ENCODE measurements at regions not wholly inside any gene's neighbourhood (a gene's known extent, or its start where the extent isn't known, plus 50 kb on each side); places are given as distances from the start of the nearest gene placed in this dataset.
A peak's percentile ranks its signal among the peaks of the same experiment; 100 is the strongest.

DNA sequence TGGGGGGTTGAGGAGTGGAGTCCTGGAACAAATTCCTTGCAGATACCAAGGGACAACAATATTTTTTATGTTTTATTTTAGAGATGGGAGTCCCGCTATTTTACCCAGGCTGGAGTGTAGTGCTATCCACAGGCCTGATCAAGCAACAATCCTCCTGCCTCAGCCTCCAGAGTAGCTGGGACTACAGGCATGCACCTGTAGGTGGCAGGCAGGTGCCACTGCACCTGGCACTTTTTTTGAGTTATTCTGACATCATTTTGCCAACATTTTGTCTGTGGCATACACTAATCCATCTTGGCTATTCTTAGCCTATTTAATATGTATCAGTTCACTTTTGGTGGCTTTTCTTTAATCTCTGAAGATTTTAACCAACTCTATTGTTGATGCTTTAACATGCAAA lies 317.8 kb upstream of the MTPN start:
- Histone ChIP-seq H2AFZ (ENCODE audit: low read length) (no peak overlapping the region), H2AK5ac (ENCODE audit: low read depth, low read length) (no peak overlapping the region), H3K36me3 (ENCODE audit: control insufficient read depth in 2 of 4, insufficient read depth in 4 of 4, low read length in 3 of 4) (no peaks in the 10 kb centered on the region), H4K8ac (ENCODE audit: extremely low read depth, insufficient read depth, low read length) (no peak overlapping the region), H3K23me2 (ENCODE audit: low read depth, low read length) (no peaks in the 10 kb centered on the region), H3K27ac (ENCODE audit: low read depth, low read length) (no peak overlapping the region), H3K56ac (replicated peaks; ENCODE audit: insufficient read length, low read depth, low read length) (no peak overlapping the region), H2BK15ac (ENCODE audit: low read length) (no peak overlapping the region), H3K4me2 (ENCODE audit: insufficient read depth in 1 of 2, low read depth in 2 of 2, low read length in 2 of 2) (no peak overlapping the region), H2BK120ac (replicated peaks; ENCODE audit: low read depth, low read length) (no peak overlapping the region), H3K79me2 (ENCODE audit: control insufficient read depth in 1 of 2, insufficient read depth in 2 of 2, low read length in 2 of 2) (no peaks in the 10 kb centered on the region), H3K27me3 (replicated peaks in 1 of 4; ENCODE audit: control insufficient read depth in 3 of 4, extremely low read depth in 1 of 4, insufficient read depth in 3 of 4, low read length in 3 of 4) (no peaks in the 10 kb centered on the region), H2BK5ac (ENCODE audit: low read depth, low read length) (no peak overlapping the region), H3K4ac (replicated peaks; ENCODE audit: insufficient read length, low read depth, low read length) (no peak overlapping the region), H2BK20ac (ENCODE audit: low read length) (no peak overlapping the region), H3K79me1 (ENCODE audit: low read depth, low read length) (no peaks in the 10 kb centered on the region), H3K18ac (ENCODE audit: extremely low read depth, low read length) (no peak overlapping the region), H4K91ac (replicated peaks; ENCODE audit: insufficient read length, low read length) (no peak overlapping the region), H3K14ac (ENCODE audit: insufficient read length) (no peak overlapping the region), H4K20me1 (replicated peaks in 1 of 2; ENCODE audit: control insufficient read depth in 1 of 2, insufficient read depth in 2 of 2, low read length in 2 of 2) (no peaks in the 10 kb centered on the region), H3K4me3 (ENCODE audit: extremely low read depth in 1 of 4, insufficient read depth in 2 of 4, low read depth in 3 of 4, low read length in 4 of 4) (no peak overlapping the region), H3K9ac (replicated peaks in 1 of 4; ENCODE audit: extremely low read depth in 1 of 4, low read depth in 3 of 4, low read length in 3 of 4) (no peak overlapping the region), H3K4me1 (replicated peaks in 1 of 4; ENCODE audit: control insufficient read depth in 3 of 4, insufficient read depth in 4 of 4, low read length in 3 of 4) (no peaks in the 10 kb centered on the region), H2BK12ac (ENCODE audit: low read depth, low read length) (no peak overlapping the region), H3K23ac (ENCODE audit: insufficient read length) (no peak overlapping the region), H4K5ac (ENCODE audit: insufficient read length, low read depth, low read length) (no peak overlapping the region), H3K9me3 (ENCODE audit: insufficient read depth in 2 of 2, low read depth in 1 of 2, low read length in 1 of 2) (no peaks in the 10 kb centered on the region)
- POLR2A ChIA-PET (ENCODE audit: partially characterized antibody): no interaction called here
- TF ChIP-seq CTCF (IDR thresholded peaks at IDR 0.05; ENCODE audit: control extremely low read depth in 1 of 3, insufficient read depth in 1 of 3, low read depth in 1 of 3, low read length in 3 of 3) (peak; percentile 27 to 58 (median 56); a peak in 3 of 4 replicates), KDM4A (IDR thresholded peaks at IDR 0.05; ENCODE audit: low read depth, low read length, severe bottlenecking) (no peak), BRCA1 (IDR thresholded peaks at IDR 0.05; ENCODE audit: low read depth, low read length) (no peak), RAD21 (IDR thresholded peaks at IDR 0.05 in 1 of 2, conservative IDR thresholded peaks at IDR 0.05 in 1 of 2; ENCODE audit: low read depth in 2 of 2, low read length in 2 of 2) (peak; percentile 61 to 63)
- CTCF ChIA-PET (ENCODE audit: partially characterized antibody): interaction anchor here (1.4 kb wide), 1 partner anchor 129 kb away, joined by 3 read pairs; no protein-coding TSS in a partner anchor
- FAIRE-seq: no peak
- no peak for DNase-seq (ENCODE audit: low read depth in 1 of 2, low spot score in 2 of 2)
- 91% methylated on average over 1 of the region's 1 CpG; no CpG with 5 or more reads in 1 of the 2 experiments for WGBS, 2 experiments (ENCODE audit: extremely low coverage in 1 of 2, insufficient coverage in 1 of 2, insufficient read length in 1 of 2, insufficient replicate concordance in 2 of 2, low coverage in 1 of 2, low lambda C conversion rate in 2 of 2, missing lambda C conversion rate in 1 of 2)
